DOHH2 (cell line): ENCODE measurements at regions not wholly inside any gene's neighbourhood (a gene's known extent, or its start where the extent isn't known, plus 50 kb on each side); places are given as distances from the start of the nearest gene placed in this dataset.
A peak's percentile ranks its signal among the peaks of the same experiment; 100 is the strongest.

Experiments
- H3F3A ChIP-seq: fragments of 200-600 bp; sonication (generic), shearing (Covaris generic); 2 replicates; pipeline ENCODE4 v1.6.0; 2016; ENCODE audit warnings: antibody characterized with exemption, mild to moderate bottlenecking; ENCODE audit not compliant: control insufficient read depth, insufficient read depth
- H3K27ac ChIP-seq: fragments of 200-600 bp; sonication (generic); 2 replicates; pipeline ENCODE4 v1.5.1; 2014; ENCODE audit warnings: low read depth, mild to moderate bottlenecking, low read length, moderate library complexity
- H3K27me3 ChIP-seq: fragments of 200-600 bp; sonication (generic); 2 replicates; pipeline ENCODE4 v1.6.1; 2014; ENCODE audit warnings: mild to moderate bottlenecking, low read length, mixed read lengths; ENCODE audit not compliant: control insufficient read depth
- H3K36me3 ChIP-seq: fragments of 200-600 bp; sonication (generic); 2 replicates; pipeline ENCODE4 v1.6.1; 2014; ENCODE audit warnings: mild to moderate bottlenecking, low read length, moderate library complexity, mixed read lengths; ENCODE audit not compliant: control insufficient read depth
- H3K4me1 ChIP-seq: fragments of 200-600 bp; sonication (generic); 2 replicates; pipeline ENCODE4 v1.6.1; 2014; ENCODE audit warnings: mild to moderate bottlenecking, low read length, mixed read lengths; ENCODE audit not compliant: control insufficient read depth
- H3K4me2 ChIP-seq: fragments of 200-600 bp; sonication (generic); 2 replicates; pipeline ENCODE4 v1.6.0; 2014; ENCODE audit warnings: mild to moderate bottlenecking, low read length, moderate library complexity
- H3K4me3 ChIP-seq: fragments of 200-600 bp; sonication (generic); 2 replicates; pipeline ENCODE4 v1.5.1; 2014; ENCODE audit warnings: mild to moderate bottlenecking, low read length, mixed read lengths
- H3K79me2 ChIP-seq: fragments of 200-600 bp; sonication (generic); 2 replicates; pipeline ENCODE4 v1.6.1; 2014; ENCODE audit warnings: mild to moderate bottlenecking, low read length, mixed read lengths; ENCODE audit not compliant: control insufficient read depth
- H3K9me2 ChIP-seq: fragments of 200-600 bp; sonication (generic); replicated peaks from 2 replicates; pipeline ENCODE4 v1.6.1; 2014; ENCODE audit warnings: mild to moderate bottlenecking, low read length, mixed read lengths; ENCODE audit not compliant: control insufficient read depth
- H3K9me3 ChIP-seq: fragments of 200-600 bp; sonication (generic); 2 replicates; pipeline ENCODE4 v1.6.1; 2014; ENCODE audit warnings: antibody characterized with exemption, low read length, mixed read lengths; ENCODE audit not compliant: control insufficient read depth, insufficient read depth
- H4K20me1 ChIP-seq: fragments of 200-600 bp; sonication (generic); 2 replicates; pipeline ENCODE4 v1.6.0; 2014; ENCODE audit warnings: low read depth, mild to moderate bottlenecking, antibody characterized with exemption, low read length, moderate library complexity; ENCODE audit not compliant: control insufficient read depth, insufficient read depth
- EZH2phosphoT487 ChIP-seq: fragments of 200-600 bp; sonication (generic); IDR thresholded peaks from 2 replicates; pipeline ENCODE4 v1.6.1; 2017; ENCODE audit warnings: borderline replicate concordance, mild to moderate bottlenecking, antibody characterized with exemption, low read length, moderate library complexity, mixed read lengths
- TF ChIP-seq, protein P1 (sequence below): fragments of 200-600 bp; sonication (generic); IDR thresholded peaks from one replicate; pipeline ENCODE4 v1.5.1; 2014; ENCODE audit warnings: antibody characterized with exemption, mild to moderate bottlenecking, low read depth, low read length; ENCODE audit not compliant: poor library complexity, severe bottlenecking

DNA sequence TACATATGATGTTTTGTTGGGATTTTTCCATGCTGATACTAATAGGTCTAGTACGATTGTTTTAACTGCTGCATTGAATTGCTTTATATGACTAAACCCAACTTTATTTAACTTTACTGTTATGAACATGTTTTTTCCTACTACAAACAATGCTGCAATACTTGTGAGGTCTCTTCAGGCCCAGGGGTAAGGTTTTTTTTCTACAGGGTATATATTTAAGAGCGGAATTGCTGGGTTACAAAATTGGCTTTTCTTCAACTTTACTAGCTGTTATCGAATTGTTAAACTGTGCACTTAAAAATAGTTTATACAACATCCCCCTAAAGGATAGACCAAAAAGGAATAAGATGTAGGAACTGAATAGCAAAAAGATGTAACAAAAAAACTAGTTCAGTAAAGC is 78.5 kb upstream of the TMEM178A start:
- Histone ChIP-seq H4K20me1 (no peaks in the 10 kb centered on the region), H3K4me2 (no peak overlapping the region), H3K4me3 (no peak overlapping the region), H3K9me2 (no peaks in the 10 kb centered on the region), H3K27me3 (no peaks in the 10 kb centered on the region), H3K79me2 (no peaks in the 10 kb centered on the region), H3K36me3 (no peaks in the 10 kb centered on the region), H3K9me3 (no peaks in the 10 kb centered on the region), H3K4me1 (no peaks in the 10 kb centered on the region), H3F3A (no peaks in the 10 kb centered on the region), H3K27ac (no peak overlapping the region)
- TF ChIP-seq, protein P1, sequence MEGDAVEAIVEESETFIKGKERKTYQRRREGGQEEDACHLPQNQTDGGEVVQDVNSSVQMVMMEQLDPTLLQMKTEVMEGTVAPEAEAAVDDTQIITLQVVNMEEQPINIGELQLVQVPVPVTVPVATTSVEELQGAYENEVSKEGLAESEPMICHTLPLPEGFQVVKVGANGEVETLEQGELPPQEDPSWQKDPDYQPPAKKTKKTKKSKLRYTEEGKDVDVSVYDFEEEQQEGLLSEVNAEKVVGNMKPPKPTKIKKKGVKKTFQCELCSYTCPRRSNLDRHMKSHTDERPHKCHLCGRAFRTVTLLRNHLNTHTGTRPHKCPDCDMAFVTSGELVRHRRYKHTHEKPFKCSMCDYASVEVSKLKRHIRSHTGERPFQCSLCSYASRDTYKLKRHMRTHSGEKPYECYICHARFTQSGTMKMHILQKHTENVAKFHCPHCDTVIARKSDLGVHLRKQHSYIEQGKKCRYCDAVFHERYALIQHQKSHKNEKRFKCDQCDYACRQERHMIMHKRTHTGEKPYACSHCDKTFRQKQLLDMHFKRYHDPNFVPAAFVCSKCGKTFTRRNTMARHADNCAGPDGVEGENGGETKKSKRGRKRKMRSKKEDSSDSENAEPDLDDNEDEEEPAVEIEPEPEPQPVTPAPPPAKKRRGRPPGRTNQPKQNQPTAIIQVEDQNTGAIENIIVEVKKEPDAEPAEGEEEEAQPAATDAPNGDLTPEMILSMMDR, result no peak
- TF ChIP-seq EZH2phosphoT487, result no peak

DNA sequence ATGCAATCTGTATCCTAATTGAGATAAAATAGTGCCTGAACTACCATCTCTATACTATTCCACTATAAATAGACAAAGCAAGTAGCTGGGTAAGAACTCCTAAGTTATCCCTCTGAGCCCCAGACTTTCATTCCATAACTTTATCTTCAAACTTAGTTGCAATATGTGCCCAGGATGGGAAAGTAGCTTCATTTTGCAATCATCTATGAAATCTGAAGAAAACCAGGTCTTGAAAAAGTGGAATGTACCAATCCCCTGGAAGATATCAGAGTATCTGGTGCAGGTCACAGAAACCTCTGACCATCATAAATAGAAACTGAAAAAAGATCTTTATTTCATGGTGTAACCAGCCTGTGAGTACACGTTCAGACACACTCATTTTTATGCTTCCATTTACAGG is 78.1 kb upstream of the TMEM178A start:
- no peaks in the 10 kb centered on the region for H3K79me2 ChIP-seq
- no peaks in the 10 kb centered on the region for H3K27me3 ChIP-seq
- no peaks in the 10 kb centered on the region for H3F3A ChIP-seq
- H3K9me3 ChIP-seq, result no peaks in the 10 kb centered on the region
- H3K4me3 ChIP-seq, result no peak overlapping the region
- no peaks in the 10 kb centered on the region for H3K4me1 ChIP-seq
- H3K36me3 ChIP-seq, result no peaks in the 10 kb centered on the region
- H4K20me1 ChIP-seq, result no peaks in the 10 kb centered on the region
- TF ChIP-seq, protein P1, result no peak
- TF ChIP-seq EZH2phosphoT487, result no peak
- H3K9me2 ChIP-seq, result no peaks in the 10 kb centered on the region
- no peak overlapping the region for H3K27ac ChIP-seq
- H3K4me2 ChIP-seq, result no peak overlapping the region

DNA sequence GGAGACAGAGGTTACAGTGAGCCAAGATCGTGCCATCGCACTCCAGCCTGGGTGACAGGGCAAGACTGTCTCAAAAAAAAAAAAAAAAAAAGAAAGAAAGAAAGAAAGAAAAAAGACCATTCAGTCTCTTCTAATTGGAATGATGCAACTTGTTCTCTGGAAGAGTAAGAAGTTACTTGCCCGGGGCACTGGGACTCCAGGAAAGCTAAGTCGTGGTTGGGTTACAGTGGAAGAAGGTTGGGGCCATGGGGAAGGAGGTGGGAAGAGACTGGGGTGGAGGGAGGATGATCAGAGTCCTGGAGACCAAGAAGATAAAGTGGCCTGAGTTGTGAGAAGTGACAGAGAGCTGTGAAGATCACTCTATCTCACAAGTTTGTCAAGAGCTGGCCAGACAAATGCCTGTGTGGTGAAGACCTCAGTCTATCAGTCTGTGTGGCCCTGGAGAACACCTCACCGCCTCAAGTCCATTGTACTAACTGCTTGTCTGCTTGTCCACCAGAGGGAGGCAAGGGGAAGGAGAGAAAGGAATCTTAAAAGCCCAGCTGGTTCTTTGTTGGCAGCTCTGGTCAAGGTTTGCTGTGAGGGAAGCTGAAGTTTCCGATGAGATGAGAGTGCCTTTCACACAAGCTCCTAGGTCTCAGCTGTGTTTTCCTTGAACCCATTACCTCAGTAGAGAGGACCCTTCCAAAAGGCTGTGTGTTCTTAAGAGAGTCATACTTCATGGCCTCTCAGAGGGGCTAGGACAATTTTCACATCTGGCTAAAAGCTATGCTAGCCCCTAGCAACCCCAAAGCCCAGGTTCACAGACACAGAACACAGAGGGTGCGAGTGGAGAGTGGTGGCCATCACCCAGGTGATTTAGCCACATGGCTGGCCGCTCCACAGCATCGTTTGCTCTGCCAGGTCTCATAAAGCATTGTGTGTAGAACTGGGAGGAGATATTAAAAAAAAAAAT is 72.0 kb upstream of the TMEM178A start:
- no peaks in the 10 kb centered on the region for H4K20me1 ChIP-seq
- H3F3A ChIP-seq, result no peaks in the 10 kb centered on the region
- H3K4me2 ChIP-seq, result no peak overlapping the region
- H3K27me3 ChIP-seq, result no peaks in the 10 kb centered on the region
- no peaks in the 10 kb centered on the region for H3K36me3 ChIP-seq
- no peaks in the 10 kb centered on the region for H3K79me2 ChIP-seq
- H3K9me3 ChIP-seq, result no peaks in the 10 kb centered on the region
- H3K9me2 ChIP-seq, result no peaks in the 10 kb centered on the region
- TF ChIP-seq EZH2phosphoT487, result no peak
- TF ChIP-seq, protein P1, result peak; percentile 24
- H3K4me1 ChIP-seq, result no peaks in the 10 kb centered on the region
- no peak overlapping the region for H3K27ac ChIP-seq
- H3K4me3 ChIP-seq, result no peak overlapping the region
